HCT116 (cell line): ENCODE measurements at regions not wholly inside any gene's neighbourhood (a gene's known extent, or its start where the extent isn't known, plus 50 kb on each side); places are given as distances from the start of the nearest gene placed in this dataset.

ENCODE experiments used
- ATAC-seq: fragments of 200-7000 bp; cut with Tn5 transposase; 2 replicates; pipeline ENCODE4 v1.9.1; 2020; ENCODE audit warnings: mild to moderate bottlenecking, moderate library complexity
- BruUV-seq: library from RNA; stranded (reverse); fragments of 400-500 nt; replicated peaks from 2 replicates; lab custom pipeline; 2021; lab: Mats Ljungman, UMichigan
- CTCF ChIA-PET: fragments of 300-600 bp; sonication (Branson Sonifier 250); formaldehyde crosslinking; loops from one replicate; lab custom pipeline; 2021; ENCODE audit warnings: antibody characterized with exemption; lab: Charles Lee
- POLR2A ChIA-PET: fragments of 300-600, 350-600 bp; sonication (Branson Sonifier 250); formaldehyde crosslinking; loops from one replicate; lab custom pipeline; 2021; ENCODE audit warnings: antibody characterized with exemption; lab: Charles Lee
- RAD21 ChIA-PET, 2 experiments: fragments of 300-600 bp; sonication (Branson Sonifier 250); formaldehyde crosslinking; loops; one replicate each; lab custom pipeline; 2023; ENCODE audit warnings: low total read pairs in 2 of 2; ENCODE audit not compliant: uncharacterized antibody in 2 of 2, unreplicated experiment in 2 of 2, low non-redundant PET in 1 of 2; lab: Charles Lee
- DNase-seq: peaks from one replicate; pipeline ENCODE4 v3.0.0-alpha.2; 2010; ENCODE audit warnings: low read depth, low spot score
- H2AFZ ChIP-seq: fragments of 200-600 bp; shearing (Covaris generic), sonication (generic); 2 replicates; pipeline ENCODE4 v1.6.1; 2017; ENCODE audit warnings: low read depth, mixed run types, mixed read lengths, antibody characterized with exemption, low read length; ENCODE audit not compliant: poor library complexity, severe bottlenecking
- H3K27ac ChIP-seq: 2 replicates; pipeline ENCODE4 v1.5.1; 2012; ENCODE audit warnings: low read depth, low read length
- H3K27me3 ChIP-seq: fragments of 200-600 bp; sonication (generic); 2 replicates; pipeline ENCODE4 v1.6.1; 2016; ENCODE audit warnings: mixed run types, low read length, mixed read lengths; ENCODE audit not compliant: insufficient read depth
- H3K36me3 ChIP-seq, 2 experiments: fragments of 200-500 bp in 1 of 2; fragments of 200-600 bp in 1 of 2; sonication (Bioruptor generic) in 1 of 2; sonication (generic) in 1 of 2; 2 replicates each; pipeline versions ENCODE4 v1.5.1 to v1.6.1; 2014 to 2016; ENCODE audit warnings: low read length in 2 of 2, inconsistent platforms in 1 of 2, mixed read lengths in 1 of 2, mixed run types in 1 of 2; ENCODE audit not compliant: insufficient read depth in 2 of 2, control insufficient read depth in 1 of 2
- H3K4me1 ChIP-seq, 2 experiments: fragments of 200-600 bp in 1 of 2; sonication (generic) in 1 of 2; 2 replicates each; pipeline versions ENCODE4 v1.5.1 to v1.6.1; 2012 to 2017; ENCODE audit warnings: low read length in 2 of 2, inconsistent platforms in 1 of 2, mild to moderate bottlenecking in 1 of 2, mixed read lengths in 1 of 2, mixed run types in 1 of 2, moderate library complexity in 1 of 2; ENCODE audit not compliant: insufficient read depth in 2 of 2, control insufficient read depth in 1 of 2
- H3K4me2 ChIP-seq: fragments of 200-600 bp; sonication (generic); 2 replicates; pipeline ENCODE4 v1.6.1; 2017; ENCODE audit warnings: mixed run types, low read length, mixed read lengths
- H3K4me3 ChIP-seq, 2 experiments: fragments of 200-600 bp in 1 of 2; sonication (generic) in 1 of 2; replicated peaks in 1 of 2; 2 replicates each; pipeline ENCODE4 v1.5.1; 2011 to 2016; ENCODE audit warnings: low read length in 2 of 2, control low read depth in 1 of 2, low read depth in 1 of 2, mild to moderate bottlenecking in 1 of 2, mixed read lengths in 1 of 2, mixed run types in 1 of 2
- H3K79me2 ChIP-seq: fragments of 200-600 bp; sonication (generic); 2 replicates; pipeline ENCODE4 v1.6.1; 2017; ENCODE audit warnings: mild to moderate bottlenecking, mixed run types, low read length, moderate library complexity, mixed read lengths; ENCODE audit not compliant: insufficient read depth
- H3K9ac ChIP-seq: fragments of 200-600 bp; sonication (generic); 2 replicates; pipeline ENCODE4 v1.6.1; 2016; ENCODE audit warnings: low read length, mixed read lengths
- H3K9me2 ChIP-seq: fragments of 200-600 bp; sonication (generic), shearing (Covaris generic); 2 replicates; pipeline ENCODE4 v1.6.1; 2017; ENCODE audit warnings: mixed run types, mild to moderate bottlenecking, moderate library complexity; ENCODE audit not compliant: insufficient read depth
- H3K9me3 ChIP-seq, 2 experiments: fragments of 200-500 bp in 1 of 2; fragments of 200-600 bp in 1 of 2; sonication (Bioruptor generic) in 1 of 2; sonication (generic) in 1 of 2; 2 replicates each; pipeline ENCODE4 v1.6.1; 2014 to 2017; ENCODE audit warnings: low read length in 2 of 2, mixed read lengths in 2 of 2, inconsistent platforms in 1 of 2, low read depth in 1 of 2, mild to moderate bottlenecking in 1 of 2, mixed run types in 1 of 2, moderate library complexity in 1 of 2; ENCODE audit not compliant: control insufficient read depth in 1 of 2, insufficient read depth in 1 of 2
- H4K20me1 ChIP-seq: fragments of 200-600 bp; sonication (generic), shearing (Covaris generic); 2 replicates; pipeline ENCODE4 v1.6.1; 2017; ENCODE audit warnings: mixed run types, mild to moderate bottlenecking, moderate library complexity; ENCODE audit not compliant: insufficient read depth
- ATF3 ChIP-seq: IDR thresholded peaks from 2 replicates; pipeline ENCODE4 v1.6.1; 2012
- CBX3 ChIP-seq: IDR thresholded peaks from 2 replicates; pipeline ENCODE4 v1.6.1; 2012; ENCODE audit warnings: low read depth
- CTCF ChIP-seq, 3 experiments: fragments of 200-600 bp in 1 of 3; sonication (generic) in 1 of 3; IDR thresholded peaks in 2 of 3; conservative IDR thresholded peaks in 1 of 3; 2 replicates each; pipeline ENCODE4 v1.5.1; 2012 to 2017; ENCODE audit warnings: low read depth in 2 of 3, low read length in 2 of 3, antibody characterized with exemption in 1 of 3, borderline replicate concordance in 1 of 3, control low read depth in 1 of 3, mild to moderate bottlenecking in 1 of 3, mixed read lengths in 1 of 3, mixed run types in 1 of 3, moderate library complexity in 1 of 3; ENCODE audit not compliant: insufficient read depth in 1 of 3
- EGR1 ChIP-seq: IDR thresholded peaks from 2 replicates; pipeline ENCODE4 v1.6.1; 2012; ENCODE audit warnings: low read depth
- ELF1 ChIP-seq: IDR thresholded peaks from 2 replicates; pipeline ENCODE4 v1.6.1; 2012; ENCODE audit warnings: low read depth, borderline replicate concordance
- EZH2 ChIP-seq: fragments of 200-600 bp; sonication (generic); IDR thresholded peaks from 2 replicates; pipeline ENCODE4 v1.6.1; 2017; ENCODE audit warnings: antibody characterized with exemption, mixed run types
- FOSL1 ChIP-seq: IDR thresholded peaks from 2 replicates; pipeline ENCODE4 v1.6.1; 2012; ENCODE audit warnings: low read depth
- JUND ChIP-seq: IDR thresholded peaks from 2 replicates; pipeline ENCODE4 v1.6.1; 2012
- MAX ChIP-seq: IDR thresholded peaks from 2 replicates; pipeline ENCODE4 v1.6.1; 2012
- POLR2AphosphoS5 ChIP-seq: IDR thresholded peaks from 2 replicates; pipeline ENCODE4 v1.6.1; 2011; ENCODE audit warnings: mild to moderate bottlenecking, low read depth, low read length, moderate library complexity
- RAD21 ChIP-seq: IDR thresholded peaks from 2 replicates; pipeline ENCODE4 v1.6.1; 2012; ENCODE audit warnings: low read depth, mild to moderate bottlenecking
- SP1 ChIP-seq: IDR thresholded peaks from 2 replicates; pipeline ENCODE4 v1.6.1; 2012; ENCODE audit warnings: low read depth
- SRF ChIP-seq: IDR thresholded peaks from 2 replicates; pipeline ENCODE4 v1.6.1; 2012; ENCODE audit warnings: low read depth
- TCF7L2 ChIP-seq: IDR thresholded peaks from 2 replicates; pipeline ENCODE4 v1.7.0; 2011; ENCODE audit warnings: borderline replicate concordance, inconsistent platforms; ENCODE audit not compliant: insufficient read depth, insufficient read length; ENCODE audit errors: extremely low read depth
- ZBTB33 ChIP-seq: IDR thresholded peaks from 2 replicates; pipeline ENCODE4 v1.6.1; 2011; ENCODE audit warnings: mild to moderate bottlenecking, low read length, moderate library complexity; ENCODE audit not compliant: insufficient replicate concordance; ENCODE audit errors: extremely low read depth
- ZFX ChIP-seq: fragments of 450-650 bp; IDR thresholded peaks from 2 replicates; pipeline ENCODE4 v1.6.1; 2017
- intact Hi-C: fragments of 100-400 bp; cut with micrococcal nuclease; formaldehyde crosslinking; loops from 2 replicates; pipeline ENCODE4 v1.10.0; 2022

GRCh38 chr18:64713284-64713683 lies 564.4 kb upstream of the LINC00305 start:
- no TSS peak for BruUV-seq
- Histone ChIP-seq H3K4me3 (no peak overlapping the region), H3K9ac (no peak overlapping the region), H3K79me2 (no peaks in the 10 kb centered on the region), H3K27me3 (no peaks in the 10 kb centered on the region), H3K9me3 (peaks cover 0 to 11% of the 10 kb centered on the region in 2 experiments; a peak in 3 of 4 replicates), H3K4me1 (no peaks in the 10 kb centered on the region), H3K4me2 (no peak overlapping the region), H2AFZ (no peak overlapping the region), H3K9me2 (no peaks in the 10 kb centered on the region), H4K20me1 (no peaks in the 10 kb centered on the region), H3K36me3 (no peaks in the 10 kb centered on the region), H3K27ac (no peak overlapping the region)
- no peak for TF ChIP-seq POLR2AphosphoS5
- RAD21 ChIA-PET = no interaction called here
- POLR2A ChIA-PET = no interaction called here
- DNase-seq = no peak
- CTCF ChIA-PET = no interaction called here
- ATAC-seq = no peak
- intact Hi-C loops = no loop called here

GRCh38 chr18:64712035-64712434 lies 563.1 kb upstream of the LINC00305 start:
- H4K20me1 ChIP-seq = no peaks in the 10 kb centered on the region
- intact Hi-C loops = no loop called here
- CTCF ChIA-PET = no interaction called here
- H3K9ac ChIP-seq = no peak overlapping the region
- no peaks in the 10 kb centered on the region for H3K4me1 ChIP-seq
- no peak for DNase-seq
- H3K4me2 ChIP-seq = no peak overlapping the region
- no peak overlapping the region for H2AFZ ChIP-seq
- RAD21 ChIA-PET = no interaction called here
- no peak overlapping the region for H3K27ac ChIP-seq
- no peaks in the 10 kb centered on the region for H3K79me2 ChIP-seq
- ATAC-seq = no peak
- BruUV-seq = no TSS peak
- H3K36me3 ChIP-seq = no peaks in the 10 kb centered on the region
- no peak for TF ChIP-seq SP1
- no peak for TF ChIP-seq ZFX
- no peak for TF ChIP-seq RAD21
- no peak for TF ChIP-seq ELF1
- no peak for TF ChIP-seq JUND
- TF ChIP-seq POLR2AphosphoS5 = no peak
- TF ChIP-seq EZH2 = no peak
- TF ChIP-seq SRF = no peak
- no peak for TF ChIP-seq TCF7L2
- no peak for TF ChIP-seq EGR1
- no peak for TF ChIP-seq CBX3
- no peak for TF ChIP-seq MAX
- TF ChIP-seq CTCF (IDR thresholded peaks at IDR 0.05 in 2 of 3, conservative IDR thresholded peaks at IDR 0.05 in 1 of 3; ENCODE audit: borderline replicate concordance in 1 of 3, insufficient read depth in 1 of 3, low read depth in 2 of 3, low read length in 2 of 3) = no peak
- TF ChIP-seq FOSL1 = no peak
- TF ChIP-seq ZBTB33 = no peak
- TF ChIP-seq ATF3 = no peak
- H3K27me3 ChIP-seq = no peaks in the 10 kb centered on the region
- POLR2A ChIA-PET = no interaction called here
- H3K4me3 ChIP-seq = no peak overlapping the region
- H3K9me2 ChIP-seq = no peaks in the 10 kb centered on the region
- peaks cover 0 to 11% of the 10 kb centered on the region in 2 experiments; a peak in 3 of 4 replicates for H3K9me3 ChIP-seq
